Retinal pigment epithelial cell (primary cell): ENCODE measurements at regions not wholly inside any gene's neighbourhood (a gene's known extent, or its start where the extent isn't known, plus 50 kb on each side); places are given as distances from the start of the nearest gene placed in this dataset.

ENCODE experiments used
- DNase-seq: peaks from one replicate; pipeline ENCODE4 v3.0.0-alpha.2; 2010; ENCODE audit warnings: low read depth
- H3K4me3 ChIP-seq: 2 replicates; pipeline ENCODE4 v1.5.1; 2011; ENCODE audit warnings: mild to moderate bottlenecking, low read length, control low read depth, moderate library complexity
- TF ChIP-seq, protein P1 (sequence below): conservative IDR thresholded peaks from 2 replicates; pipeline ENCODE4 v1.5.1; 2011; ENCODE audit warnings: low read depth, low read length, control low read depth, inconsistent platforms

DNA sequence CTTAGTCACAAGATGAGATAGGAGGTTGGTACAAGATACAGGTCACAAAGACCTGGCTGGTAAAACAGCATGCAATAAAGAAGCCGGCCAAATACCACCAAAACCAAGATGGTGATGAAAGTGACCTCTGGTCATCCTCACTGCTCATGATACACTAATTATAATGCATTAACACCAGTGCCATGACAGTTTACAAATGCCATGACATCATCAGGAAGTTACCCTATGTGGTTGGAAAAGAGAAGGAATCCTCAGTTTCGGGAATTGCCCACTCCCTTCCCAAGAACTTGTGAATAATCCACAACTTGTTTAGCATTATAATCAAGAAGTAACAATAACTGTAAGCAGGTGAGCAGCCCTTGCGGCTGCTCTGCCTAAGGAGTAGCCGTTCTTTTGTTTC is 408.5 kb upstream of the RAG2 start:
- no peak overlapping the region for H3K4me3 ChIP-seq
- no peak for DNase-seq
- TF ChIP-seq, protein P1, sequence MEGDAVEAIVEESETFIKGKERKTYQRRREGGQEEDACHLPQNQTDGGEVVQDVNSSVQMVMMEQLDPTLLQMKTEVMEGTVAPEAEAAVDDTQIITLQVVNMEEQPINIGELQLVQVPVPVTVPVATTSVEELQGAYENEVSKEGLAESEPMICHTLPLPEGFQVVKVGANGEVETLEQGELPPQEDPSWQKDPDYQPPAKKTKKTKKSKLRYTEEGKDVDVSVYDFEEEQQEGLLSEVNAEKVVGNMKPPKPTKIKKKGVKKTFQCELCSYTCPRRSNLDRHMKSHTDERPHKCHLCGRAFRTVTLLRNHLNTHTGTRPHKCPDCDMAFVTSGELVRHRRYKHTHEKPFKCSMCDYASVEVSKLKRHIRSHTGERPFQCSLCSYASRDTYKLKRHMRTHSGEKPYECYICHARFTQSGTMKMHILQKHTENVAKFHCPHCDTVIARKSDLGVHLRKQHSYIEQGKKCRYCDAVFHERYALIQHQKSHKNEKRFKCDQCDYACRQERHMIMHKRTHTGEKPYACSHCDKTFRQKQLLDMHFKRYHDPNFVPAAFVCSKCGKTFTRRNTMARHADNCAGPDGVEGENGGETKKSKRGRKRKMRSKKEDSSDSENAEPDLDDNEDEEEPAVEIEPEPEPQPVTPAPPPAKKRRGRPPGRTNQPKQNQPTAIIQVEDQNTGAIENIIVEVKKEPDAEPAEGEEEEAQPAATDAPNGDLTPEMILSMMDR, result no peak

DNA sequence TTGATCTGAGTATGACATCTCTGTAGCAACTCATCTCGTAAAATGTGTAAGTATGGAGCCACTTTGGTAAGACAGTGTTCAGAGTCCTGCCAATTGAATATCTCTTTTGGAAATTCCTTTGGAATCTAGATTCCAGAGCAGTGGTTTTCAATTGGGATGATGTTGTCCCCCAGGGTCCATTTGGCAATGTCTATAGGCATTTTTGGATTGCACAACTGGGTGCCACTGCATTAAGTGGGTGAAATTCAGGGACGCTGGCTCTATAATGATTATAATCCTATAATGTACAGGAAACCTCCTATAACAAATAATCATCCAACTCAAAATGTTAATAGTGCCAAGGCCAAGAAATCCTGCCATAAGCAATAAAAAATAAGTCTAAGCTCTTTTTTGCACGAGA is 404.8 kb upstream of the RAG2 start:
- TF ChIP-seq, protein P1, result no peak
- no peak for DNase-seq
- no peak overlapping the region for H3K4me3 ChIP-seq

DNA sequence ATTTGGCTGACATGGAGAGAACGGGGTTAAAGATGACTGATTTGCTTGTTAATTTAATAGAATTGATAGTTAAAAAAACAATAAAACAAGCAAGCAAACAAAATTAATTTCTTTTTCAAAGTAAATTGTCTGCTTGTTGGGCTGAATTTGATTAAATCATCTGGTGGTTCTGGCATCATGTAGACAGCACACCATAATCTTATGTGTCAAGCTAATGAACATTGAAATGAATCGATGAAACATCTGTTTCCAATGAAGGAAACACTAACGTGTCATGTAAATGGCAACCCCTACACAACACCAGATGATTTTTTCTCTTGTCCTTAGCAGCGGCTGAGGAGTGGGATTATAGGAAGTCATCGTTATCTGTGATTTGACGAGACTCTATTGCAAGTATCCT is 399.6 kb upstream of the RAG2 start:
- no peak overlapping the region for H3K4me3 ChIP-seq
- DNase-seq, result no peak
- TF ChIP-seq, protein P1, result no peak

GRCh38 chr11:36996795-36997194 is 398.8 kb upstream of the RAG2 start:
- H3K4me3 ChIP-seq, result no peak overlapping the region
- DNase-seq, result no peak
- TF ChIP-seq, protein P1, result no peak

- TF ChIP-seq, protein P1, result no peak
- no peak for DNase-seq
- H3K4me3 ChIP-seq, result no peak overlapping the region
Observed at GRCh38 chr11:36994208-36994607, 396.2 kb upstream of the RAG2 start.

DNA sequence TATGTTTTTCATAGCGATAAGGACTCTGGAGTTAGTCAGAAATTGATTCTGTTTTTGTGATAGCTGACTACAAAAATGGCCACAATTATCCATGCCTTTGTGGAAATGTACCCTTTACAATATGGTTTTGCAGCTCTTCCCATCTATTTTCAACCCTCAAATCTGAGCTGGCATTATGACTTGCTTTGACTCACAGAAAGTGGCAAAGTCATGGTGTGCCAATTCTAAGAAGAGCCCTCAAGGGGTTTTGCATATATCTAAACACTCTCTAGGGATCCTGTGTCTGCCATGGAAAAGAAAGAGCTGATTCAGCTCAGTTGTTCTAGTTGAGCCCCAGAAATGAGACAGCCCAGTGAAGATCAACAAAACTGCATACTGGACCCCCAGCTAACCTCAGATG is 390.5 kb upstream of the RAG2 start:
- H3K4me3 ChIP-seq, result no peak overlapping the region
- TF ChIP-seq, protein P1, result no peak

DNA sequence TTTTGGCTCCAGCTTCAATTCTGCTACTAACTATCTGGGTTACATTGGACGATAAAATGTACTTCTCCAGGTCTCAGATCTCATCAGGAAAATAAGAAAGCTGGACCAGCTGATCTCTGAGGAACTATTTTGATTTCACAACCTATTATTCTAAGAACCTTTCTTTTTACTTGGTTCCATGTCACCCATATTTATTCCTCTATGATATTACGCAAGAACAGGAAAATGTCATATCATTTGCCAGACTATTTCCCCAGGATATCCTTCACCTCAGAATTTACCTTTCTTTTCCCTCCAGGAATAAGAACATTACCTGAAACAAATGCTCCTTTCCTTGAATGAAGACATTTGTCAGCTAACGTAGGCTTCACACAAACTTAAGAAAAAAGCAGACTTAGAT is 387.5 kb upstream of the RAG2 start:
- TF ChIP-seq, protein P1, result no peak
- H3K4me3 ChIP-seq, result no peak overlapping the region

More for the DNA sequence above, 390.5 kb upstream of the RAG2 start:
- no peak for DNase-seq

More for the DNA sequence above, 387.5 kb upstream of the RAG2 start:
- no peak for DNase-seq
